NB4 (cell line): ENCODE measurements at regions not wholly inside any gene's neighbourhood (a gene's known extent, or its start where the extent isn't known, plus 50 kb on each side); places are given as distances from the start of the nearest gene placed in this dataset.

Source experiments
- MYC ChIP-seq: IDR thresholded peaks from 2 replicates; pipeline ENCODE4 v1.6.1; 2011; ENCODE audit warnings: low read depth, low read length
- POLR2A ChIP-seq: IDR thresholded peaks from 2 replicates; pipeline ENCODE4 v1.6.1; 2011; ENCODE audit warnings: mild to moderate bottlenecking; ENCODE audit not compliant: insufficient read length; ENCODE audit errors: extremely low read depth
- TF ChIP-seq, protein P1 (sequence below): IDR thresholded peaks from one replicate; pipeline ENCODE4 v1.5.1; 2012; ENCODE audit warnings: low read depth, low read length

DNA sequence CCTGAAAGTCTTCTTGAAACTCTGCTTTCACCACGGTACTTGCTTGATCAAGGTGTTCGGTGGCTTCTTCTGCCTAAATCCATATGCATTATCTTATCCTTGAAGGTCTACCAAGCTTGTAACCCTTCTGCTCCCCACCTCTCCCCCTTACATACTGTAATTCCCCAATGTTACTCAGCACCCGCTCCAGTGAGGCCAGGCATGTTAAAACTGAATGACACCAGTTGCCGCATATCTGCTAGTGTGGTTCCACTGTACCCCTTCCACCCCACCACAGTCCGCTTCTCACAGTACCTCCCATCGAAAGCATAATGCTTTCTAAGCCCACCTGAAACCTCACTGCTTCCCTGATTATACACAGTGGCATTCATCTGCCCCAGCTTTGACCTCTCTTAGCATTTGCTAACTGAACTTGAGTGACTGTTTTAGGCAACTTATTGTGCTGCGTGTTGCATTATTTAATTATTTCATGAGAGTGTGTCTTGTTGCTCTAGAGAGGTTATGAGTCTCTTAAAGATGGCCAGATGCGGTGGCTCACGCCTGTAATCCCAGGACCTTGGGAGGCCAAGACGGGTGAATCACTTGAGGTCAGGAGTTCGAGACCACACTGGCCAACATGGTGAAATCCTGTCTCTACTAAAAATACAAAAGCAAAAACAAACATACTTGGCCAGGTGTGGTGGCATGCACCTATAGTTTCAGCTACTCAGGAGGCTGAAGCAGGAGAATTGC lies 87.6 kb upstream of the MBNL2 start:
- TF ChIP-seq, protein P1, sequence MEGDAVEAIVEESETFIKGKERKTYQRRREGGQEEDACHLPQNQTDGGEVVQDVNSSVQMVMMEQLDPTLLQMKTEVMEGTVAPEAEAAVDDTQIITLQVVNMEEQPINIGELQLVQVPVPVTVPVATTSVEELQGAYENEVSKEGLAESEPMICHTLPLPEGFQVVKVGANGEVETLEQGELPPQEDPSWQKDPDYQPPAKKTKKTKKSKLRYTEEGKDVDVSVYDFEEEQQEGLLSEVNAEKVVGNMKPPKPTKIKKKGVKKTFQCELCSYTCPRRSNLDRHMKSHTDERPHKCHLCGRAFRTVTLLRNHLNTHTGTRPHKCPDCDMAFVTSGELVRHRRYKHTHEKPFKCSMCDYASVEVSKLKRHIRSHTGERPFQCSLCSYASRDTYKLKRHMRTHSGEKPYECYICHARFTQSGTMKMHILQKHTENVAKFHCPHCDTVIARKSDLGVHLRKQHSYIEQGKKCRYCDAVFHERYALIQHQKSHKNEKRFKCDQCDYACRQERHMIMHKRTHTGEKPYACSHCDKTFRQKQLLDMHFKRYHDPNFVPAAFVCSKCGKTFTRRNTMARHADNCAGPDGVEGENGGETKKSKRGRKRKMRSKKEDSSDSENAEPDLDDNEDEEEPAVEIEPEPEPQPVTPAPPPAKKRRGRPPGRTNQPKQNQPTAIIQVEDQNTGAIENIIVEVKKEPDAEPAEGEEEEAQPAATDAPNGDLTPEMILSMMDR = no peak
- TF ChIP-seq POLR2A (no peak), MYC (no peak)
